GM12892 (cell line): ENCODE measurements at regions not wholly inside any gene's neighbourhood (a gene's known extent, or its start where the extent isn't known, plus 50 kb on each side); places are given as distances from the start of the nearest gene placed in this dataset.

Experiments
- POLR2AphosphoS5 ChIP-seq: IDR thresholded peaks from 2 replicates; pipeline ENCODE4 v1.6.1; 2011; ENCODE audit warnings: low read depth, low read length, control low read depth
- TAF1 ChIP-seq: IDR thresholded peaks from 2 replicates; pipeline ENCODE4 v1.6.1; 2011; ENCODE audit warnings: low read depth, mild to moderate bottlenecking, control low read depth, low read length, borderline replicate concordance

DNA sequence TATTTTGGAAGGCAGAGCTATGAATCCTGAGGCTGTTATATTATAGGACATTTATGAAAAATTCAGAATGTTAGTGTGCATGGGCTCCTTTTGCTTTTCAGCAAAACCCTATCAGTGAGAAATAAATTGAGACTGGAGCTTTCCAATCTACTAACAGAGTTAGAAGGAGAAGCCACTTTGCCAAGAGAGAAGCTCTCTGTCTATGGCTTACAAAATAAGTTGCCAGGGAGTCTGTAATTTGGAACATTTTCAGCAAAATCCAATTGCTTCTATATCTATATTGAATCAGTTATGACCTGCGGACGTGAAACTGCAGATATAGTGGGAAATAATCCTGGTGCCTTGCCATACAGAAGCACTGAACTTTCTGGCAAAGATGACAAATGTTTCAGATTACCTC, 279.3 kb downstream of the CDH19 start:
- TF ChIP-seq TAF1 (no peak), POLR2AphosphoS5 (no peak)
